ENCODE measurements at regions not wholly inside any gene's neighbourhood (a gene's known extent, or its start where the extent isn't known, plus 50 kb on each side); places are given as distances from the start of the nearest gene placed in this dataset.
A peak's percentile ranks its signal among the peaks of the same experiment; 100 is the strongest.

DNA sequence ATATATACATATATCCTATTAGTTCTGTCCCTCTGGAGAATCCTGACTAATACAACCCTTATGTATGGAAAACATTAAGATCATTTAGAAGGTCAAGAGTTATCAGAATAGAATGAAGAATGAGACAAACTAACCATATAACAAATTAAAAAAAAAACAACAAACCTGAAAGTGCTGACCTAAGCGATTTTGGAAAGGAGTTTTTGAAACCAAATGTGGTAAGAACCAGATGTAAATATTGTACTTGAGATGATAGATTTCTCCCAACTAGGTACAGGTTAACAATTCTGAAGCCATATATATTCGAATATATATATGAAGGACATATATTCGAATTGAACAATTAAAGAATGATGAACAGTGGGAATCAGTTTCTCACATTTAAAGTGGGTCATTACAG is 917.8 kb upstream of the SLC39A10 start:
- no peaks in the 10 kb centered on the region for H3K27me3 ChIP-seq (ENCODE audit: low read length)
- POLR2A ChIA-PET (ENCODE audit: unreplicated experiment) = no interaction called here
- no peak overlapping the region for H3K4me2 ChIP-seq (ENCODE audit: low read length)
- no peak overlapping the region for H3K4me3 ChIP-seq (ENCODE audit: low read length)
- no TSS peak for BruUV-seq (replicated peaks)
- intact Hi-C loops (cut with micrococcal nuclease) = no loop called here
- no peak for ATAC-seq
- CTCF ChIA-PET = no interaction called here
- no peak for TF ChIP-seq EZH2 (IDR thresholded peaks at IDR 0.05; ENCODE audit: low read length, unreplicated experiment)
- TF ChIP-seq CTCF (conservative IDR thresholded peaks at IDR 0.05; ENCODE audit: low read depth, low read length) = no peak
- TF ChIP-seq EZH2phosphoT487 (IDR thresholded peaks at IDR 0.05; ENCODE audit: borderline replicate concordance, low read length) = no peak
- no peaks in the 10 kb centered on the region for H3K36me3 ChIP-seq (ENCODE audit: low read depth, low read length)
- no peaks in the 10 kb centered on the region for H3F3A ChIP-seq (ENCODE audit: low read length, unreplicated experiment)
- H3K9ac ChIP-seq (ENCODE audit: low read length) = no peak overlapping the region
- H3K9me2 ChIP-seq (replicated peaks; ENCODE audit: low read length) = no peaks in the 10 kb centered on the region
- H2AFZ ChIP-seq (ENCODE audit: low read length) = no peak overlapping the region
- H3K79me2 ChIP-seq (ENCODE audit: low read length) = no peaks in the 10 kb centered on the region
- H3K4me1 ChIP-seq (ENCODE audit: insufficient read depth, low read length) = no peaks in the 10 kb centered on the region
- H3K27ac ChIP-seq (ENCODE audit: low read length) = no peak overlapping the region
- DNase-seq = no peak
- no peaks in the 10 kb centered on the region for H3K9me3 ChIP-seq (ENCODE audit: low read length)
- H4K20me1 ChIP-seq (ENCODE audit: low read length) = no peaks in the 10 kb centered on the region

- H3K4me3 ChIP-seq (ENCODE audit: low read length) = no peak overlapping the region
- intact Hi-C loops (cut with micrococcal nuclease) = no loop called here
- no peaks in the 10 kb centered on the region for H3K9me2 ChIP-seq (replicated peaks; ENCODE audit: low read length)
- H3K27ac ChIP-seq (ENCODE audit: low read length) = no peak overlapping the region
- H3K9ac ChIP-seq (ENCODE audit: low read length) = no peak overlapping the region
- TF ChIP-seq EZH2 (IDR thresholded peaks at IDR 0.05; ENCODE audit: low read length, unreplicated experiment) (no peak), EZH2phosphoT487 (IDR thresholded peaks at IDR 0.05; ENCODE audit: borderline replicate concordance, low read length) (no peak), CTCF (conservative IDR thresholded peaks at IDR 0.05; ENCODE audit: low read depth, low read length) (no peak)
- no peak overlapping the region for H2AFZ ChIP-seq (ENCODE audit: low read length)
- H3K4me1 ChIP-seq (ENCODE audit: insufficient read depth, low read length) = no peaks in the 10 kb centered on the region
- no peaks in the 10 kb centered on the region for H3K9me3 ChIP-seq (ENCODE audit: low read length)
- H3K4me2 ChIP-seq (ENCODE audit: low read length) = no peak overlapping the region
- H3K27me3 ChIP-seq (ENCODE audit: low read length) = no peaks in the 10 kb centered on the region
- no TSS peak for BruUV-seq (replicated peaks)
- H3K79me2 ChIP-seq (ENCODE audit: low read length) = no peaks in the 10 kb centered on the region
- H3F3A ChIP-seq (ENCODE audit: low read length, unreplicated experiment) = no peaks in the 10 kb centered on the region
- ATAC-seq (peak; percentile 20; the same call in 1 of the 2 replicates), DNase-seq (peak; percentile 5)
- ChIA-PET CTCF (no interaction called here), POLR2A (ENCODE audit: unreplicated experiment) (no interaction called here)
- H4K20me1 ChIP-seq (ENCODE audit: low read length) = no peaks in the 10 kb centered on the region
- no peaks in the 10 kb centered on the region for H3K36me3 ChIP-seq (ENCODE audit: low read depth, low read length)
These were observed 921.0 kb upstream of the SLC39A10 start for GRCh38 chr2:194735837-194736542.

GRCh38 chr2:194730266-194730665 is 926.8 kb upstream of the SLC39A10 start:
- intact Hi-C loops (cut with micrococcal nuclease) = no loop called here
- Histone ChIP-seq H4K20me1 (ENCODE audit: low read length) (no peaks in the 10 kb centered on the region), H3K4me1 (ENCODE audit: insufficient read depth, low read length) (peaks cover 4% of the 10 kb centered on the region; the same call in 1 of the 2 replicates), H3K4me2 (ENCODE audit: low read length) (no peak overlapping the region), H3K27ac (ENCODE audit: low read length) (no peak overlapping the region), H3K9me2 (replicated peaks; ENCODE audit: low read length) (no peaks in the 10 kb centered on the region), H3K4me3 (ENCODE audit: low read length) (no peak overlapping the region), H2AFZ (ENCODE audit: low read length) (no peak overlapping the region), H3K9me3 (ENCODE audit: low read length) (no peaks in the 10 kb centered on the region), H3F3A (ENCODE audit: low read length, unreplicated experiment) (no peaks in the 10 kb centered on the region), H3K79me2 (ENCODE audit: low read length) (no peaks in the 10 kb centered on the region), H3K27me3 (ENCODE audit: low read length) (no peaks in the 10 kb centered on the region), H3K9ac (ENCODE audit: low read length) (no peak overlapping the region), H3K36me3 (ENCODE audit: low read depth, low read length) (no peaks in the 10 kb centered on the region)
- TF ChIP-seq EZH2 (IDR thresholded peaks at IDR 0.05; ENCODE audit: low read length, unreplicated experiment) = no peak
- no peak for TF ChIP-seq EZH2phosphoT487 (IDR thresholded peaks at IDR 0.05; ENCODE audit: borderline replicate concordance, low read length)
- no peak for TF ChIP-seq CTCF (conservative IDR thresholded peaks at IDR 0.05; ENCODE audit: low read depth, low read length)
- peak; percentile 70 for ATAC-seq
- BruUV-seq (replicated peaks) = no TSS peak
- DNase-seq = peak; percentile 47
- ChIA-PET POLR2A (ENCODE audit: unreplicated experiment) (interaction anchor here (0.6 kb wide), 1 partner anchor 220 kb away, joined by 14 read pairs; no protein-coding TSS in a partner anchor), CTCF (no interaction called here)
